Nephron (organoid): ENCODE measurements at regions not wholly inside any gene's neighbourhood (a gene's known extent, or its start where the extent isn't known, plus 50 kb on each side); places are given as distances from the start of the nearest gene placed in this dataset.

Experiments used
- H3K27ac Mint-ChIP-seq, 3 experiments: 2 replicates each; pipeline ENCODE4 v1.8.0; 2020; ENCODE audit warnings: mixed read lengths in 3 of 3, mild to moderate bottlenecking in 2 of 3, moderate library complexity in 1 of 3
- H3K27me3 Mint-ChIP-seq: 2 replicates; pipeline ENCODE4 v1.8.0; 2021; ENCODE audit warnings: low read depth, mild to moderate bottlenecking, moderate library complexity, mixed read lengths
- H3K36me3 Mint-ChIP-seq: 2 replicates; pipeline ENCODE4 v1.8.0; 2020; ENCODE audit warnings: low read depth, mixed read lengths
- H3K4me1 Mint-ChIP-seq: 2 replicates; pipeline ENCODE4 v1.8.0; 2020; ENCODE audit warnings: mixed read lengths
- H3K4me3 Mint-ChIP-seq, 3 experiments: 2 replicates each; pipeline ENCODE4 v1.8.0; 2020; ENCODE audit warnings: mild to moderate bottlenecking in 3 of 3, mixed read lengths in 3 of 3, moderate library complexity in 2 of 3
- H3K9me3 Mint-ChIP-seq: 2 replicates; pipeline ENCODE4 v1.8.0; 2020; ENCODE audit warnings: mixed read lengths
- CTCF ChIP-seq, 3 experiments: fragments of 200-600 bp; sonication (generic); IDR thresholded peaks; one replicate each; pipeline ENCODE4 v1.5.0; 2021; ENCODE audit warnings: antibody characterized with exemption in 3 of 3; ENCODE audit not compliant: unreplicated experiment in 3 of 3

GRCh38 chr16:86320237-86320595, 190.1 kb upstream of the FOXF1 start:
- Mint-ChIP-seq H3K27me3 (peaks cover 90% of the 10 kb centered on the region), H3K4me1 (no peaks in the 10 kb centered on the region), H3K9me3 (peaks cover 2% of the 10 kb centered on the region), H3K36me3 (peaks cover 3% of the 10 kb centered on the region), H3K4me3 (no peak overlapping the region), H3K27ac (no peak overlapping the region)
- TF ChIP-seq CTCF (IDR thresholded peaks at IDR 0.05; ENCODE audit: unreplicated experiment in 3 of 3) = no peak

- Mint-ChIP-seq H3K9me3 (peaks cover 5% of the 10 kb centered on the region), H3K27me3 (peaks cover 85% of the 10 kb centered on the region), H3K4me3 (no peak overlapping the region), H3K27ac (no peak overlapping the region), H3K4me1 (no peaks in the 10 kb centered on the region), H3K36me3 (peaks cover 3% of the 10 kb centered on the region)
- TF ChIP-seq CTCF (IDR thresholded peaks at IDR 0.05; ENCODE audit: unreplicated experiment in 3 of 3) = no peak
Measured at GRCh38 chr16:86321491-86321890, 188.8 kb upstream of the FOXF1 start.

- no peak for TF ChIP-seq CTCF (IDR thresholded peaks at IDR 0.05; ENCODE audit: unreplicated experiment in 3 of 3)
- Mint-ChIP-seq H3K27me3 (peaks cover 84% of the 10 kb centered on the region), H3K36me3 (peaks cover 3% of the 10 kb centered on the region), H3K27ac (no peak overlapping the region), H3K9me3 (peaks cover 5% of the 10 kb centered on the region), H3K4me3 (no peak overlapping the region), H3K4me1 (no peaks in the 10 kb centered on the region)
Measured at GRCh38 chr16:86322283-86322682, 188.0 kb upstream of the FOXF1 start.

GRCh38 chr16:86322806-86323205, 187.5 kb upstream of the FOXF1 start:
- peaks cover 3% of the 10 kb centered on the region for H3K36me3 Mint-ChIP-seq
- no peaks in the 10 kb centered on the region for H3K4me1 Mint-ChIP-seq
- peaks cover 5% of the 10 kb centered on the region for H3K9me3 Mint-ChIP-seq
- H3K27ac Mint-ChIP-seq = no peak overlapping the region
- no peak for TF ChIP-seq CTCF (IDR thresholded peaks at IDR 0.05; ENCODE audit: unreplicated experiment in 3 of 3)
- H3K4me3 Mint-ChIP-seq = no peak overlapping the region
- peaks cover 84% of the 10 kb centered on the region for H3K27me3 Mint-ChIP-seq

- Mint-ChIP-seq H3K27me3 (peaks cover 91% of the 10 kb centered on the region), H3K27ac (no peak overlapping the region), H3K9me3 (peaks cover 5% of the 10 kb centered on the region), H3K4me3 (no peak overlapping the region), H3K36me3 (peaks cover 3% of the 10 kb centered on the region), H3K4me1 (no peaks in the 10 kb centered on the region)
- TF ChIP-seq CTCF (IDR thresholded peaks at IDR 0.05; ENCODE audit: unreplicated experiment in 3 of 3) = no peak
Measured at GRCh38 chr16:86324320-86324719, 186.0 kb upstream of the FOXF1 start.

- Mint-ChIP-seq H3K27ac (no peak overlapping the region), H3K4me1 (no peaks in the 10 kb centered on the region), H3K4me3 (no peak overlapping the region), H3K36me3 (peaks cover 3% of the 10 kb centered on the region), H3K9me3 (peaks cover 5% of the 10 kb centered on the region), H3K27me3 (peaks cover 89% of the 10 kb centered on the region)
- TF ChIP-seq CTCF (IDR thresholded peaks at IDR 0.05; ENCODE audit: unreplicated experiment in 3 of 3) = no peak
Measured at GRCh38 chr16:86325360-86325759, 185.0 kb upstream of the FOXF1 start.
